HCT116 (cell line): ENCODE measurements at regions not wholly inside any gene's neighbourhood (a gene's known extent, or its start where the extent isn't known, plus 50 kb on each side); places are given as distances from the start of the nearest gene placed in this dataset.

Source experiments
- ATF3 ChIP-seq: IDR thresholded peaks from 2 replicates; pipeline ENCODE4 v1.6.1; 2012
- CBX3 ChIP-seq: IDR thresholded peaks from 2 replicates; pipeline ENCODE4 v1.6.1; 2012; ENCODE audit warnings: low read depth
- CTCF ChIP-seq, 3 experiments: fragments of 200-600 bp in 1 of 3; sonication (generic) in 1 of 3; IDR thresholded peaks in 2 of 3; conservative IDR thresholded peaks in 1 of 3; 2 replicates each; pipeline ENCODE4 v1.5.1; 2012 to 2017; ENCODE audit warnings: low read depth in 2 of 3, low read length in 2 of 3, antibody characterized with exemption in 1 of 3, borderline replicate concordance in 1 of 3, control low read depth in 1 of 3, mild to moderate bottlenecking in 1 of 3, mixed read lengths in 1 of 3, mixed run types in 1 of 3, moderate library complexity in 1 of 3; ENCODE audit not compliant: insufficient read depth in 1 of 3
- ELF1 ChIP-seq: IDR thresholded peaks from 2 replicates; pipeline ENCODE4 v1.6.1; 2012; ENCODE audit warnings: low read depth, borderline replicate concordance
- EZH2 ChIP-seq: fragments of 200-600 bp; sonication (generic); IDR thresholded peaks from 2 replicates; pipeline ENCODE4 v1.6.1; 2017; ENCODE audit warnings: antibody characterized with exemption, mixed run types
- EZH2phosphoT487 ChIP-seq: fragments of 200-600 bp; IDR thresholded peaks from 2 replicates; pipeline ENCODE4 v1.6.1; 2018; ENCODE audit warnings: antibody characterized with exemption, borderline replicate concordance
- MAX ChIP-seq: IDR thresholded peaks from 2 replicates; pipeline ENCODE4 v1.6.1; 2012
- POLR2A ChIP-seq: IDR thresholded peaks from 2 replicates; pipeline ENCODE4 v1.7.0; 2011; ENCODE audit warnings: borderline replicate concordance; ENCODE audit not compliant: insufficient read depth, insufficient read length; ENCODE audit errors: extremely low read depth
- POLR2AphosphoS5 ChIP-seq: IDR thresholded peaks from 2 replicates; pipeline ENCODE4 v1.6.1; 2011; ENCODE audit warnings: mild to moderate bottlenecking, low read depth, low read length, moderate library complexity
- SIN3A ChIP-seq: IDR thresholded peaks from 2 replicates; pipeline ENCODE4 v1.6.1; 2012; ENCODE audit warnings: low read depth
- ZNF274 ChIP-seq: fragments of 200-500 bp; sonication (Bioruptor generic); IDR thresholded peaks from 2 replicates; pipeline ENCODE4 v1.6.1; 2014; ENCODE audit warnings: mild to moderate bottlenecking, low read depth, low read length, inconsistent platforms
- TF ChIP-seq, protein P1 (sequence below): IDR thresholded peaks from 2 replicates; pipeline ENCODE4 v1.6.1; 2012; ENCODE audit warnings: low read depth

- TF ChIP-seq CTCF (IDR thresholded peaks at IDR 0.05 in 2 of 3, conservative IDR thresholded peaks at IDR 0.05 in 1 of 3; ENCODE audit: borderline replicate concordance in 1 of 3, insufficient read depth in 1 of 3, low read depth in 2 of 3, low read length in 2 of 3), result no peak
- TF ChIP-seq POLR2AphosphoS5, result no peak
- TF ChIP-seq SIN3A, result no peak
- no peak for TF ChIP-seq ZNF274
- TF ChIP-seq MAX, result no peak
- no peak for TF ChIP-seq ELF1
- TF ChIP-seq CBX3, result no peak
- TF ChIP-seq ATF3, result no peak
- TF ChIP-seq EZH2, result no peak
- TF ChIP-seq POLR2A, result no peak
- TF ChIP-seq, protein P1, sequence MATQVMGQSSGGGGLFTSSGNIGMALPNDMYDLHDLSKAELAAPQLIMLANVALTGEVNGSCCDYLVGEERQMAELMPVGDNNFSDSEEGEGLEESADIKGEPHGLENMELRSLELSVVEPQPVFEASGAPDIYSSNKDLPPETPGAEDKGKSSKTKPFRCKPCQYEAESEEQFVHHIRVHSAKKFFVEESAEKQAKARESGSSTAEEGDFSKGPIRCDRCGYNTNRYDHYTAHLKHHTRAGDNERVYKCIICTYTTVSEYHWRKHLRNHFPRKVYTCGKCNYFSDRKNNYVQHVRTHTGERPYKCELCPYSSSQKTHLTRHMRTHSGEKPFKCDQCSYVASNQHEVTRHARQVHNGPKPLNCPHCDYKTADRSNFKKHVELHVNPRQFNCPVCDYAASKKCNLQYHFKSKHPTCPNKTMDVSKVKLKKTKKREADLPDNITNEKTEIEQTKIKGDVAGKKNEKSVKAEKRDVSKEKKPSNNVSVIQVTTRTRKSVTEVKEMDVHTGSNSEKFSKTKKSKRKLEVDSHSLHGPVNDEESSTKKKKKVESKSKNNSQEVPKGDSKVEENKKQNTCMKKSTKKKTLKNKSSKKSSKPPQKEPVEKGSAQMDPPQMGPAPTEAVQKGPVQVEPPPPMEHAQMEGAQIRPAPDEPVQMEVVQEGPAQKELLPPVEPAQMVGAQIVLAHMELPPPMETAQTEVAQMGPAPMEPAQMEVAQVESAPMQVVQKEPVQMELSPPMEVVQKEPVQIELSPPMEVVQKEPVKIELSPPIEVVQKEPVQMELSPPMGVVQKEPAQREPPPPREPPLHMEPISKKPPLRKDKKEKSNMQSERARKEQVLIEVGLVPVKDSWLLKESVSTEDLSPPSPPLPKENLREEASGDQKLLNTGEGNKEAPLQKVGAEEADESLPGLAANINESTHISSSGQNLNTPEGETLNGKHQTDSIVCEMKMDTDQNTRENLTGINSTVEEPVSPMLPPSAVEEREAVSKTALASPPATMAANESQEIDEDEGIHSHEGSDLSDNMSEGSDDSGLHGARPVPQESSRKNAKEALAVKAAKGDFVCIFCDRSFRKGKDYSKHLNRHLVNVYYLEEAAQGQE, result no peak
- TF ChIP-seq EZH2phosphoT487, result no peak
These were observed 1146.3 kb downstream of the MAT2B start for GRCh38 chr5:164651546-164652275.
